ENCODE measurements at regions not wholly inside any gene's neighbourhood (a gene's known extent, or its start where the extent isn't known, plus 50 kb on each side); places are given as distances from the start of the nearest gene placed in this dataset.
"Not testable (repeated sequence)": the region's sequence is repeated elsewhere in the genome, so short reads cannot be mapped to it uniquely, and the experiment has no call there.

GRCh38 chrX:26580021-26580420 lies 364.1 kb downstream of the MAGEB5 start:
- Histone ChIP-seq H3K36me3 (ENCODE audit: control insufficient read depth, insufficient read depth, low read length) (no peaks in the 10 kb centered on the region), H3K27ac (ENCODE audit: low read length) (no peak overlapping the region), H3K9me3 (ENCODE audit: control insufficient read depth, insufficient read depth, low read length) (no peaks in the 10 kb centered on the region), H3K4me1 (ENCODE audit: control insufficient read depth, insufficient read depth, low read length) (no peaks in the 10 kb centered on the region), H3K27me3 (ENCODE audit: control insufficient read depth, insufficient read depth, low read length) (no peaks in the 10 kb centered on the region), H3K4me3 (ENCODE audit: low read length) (no peak overlapping the region)
- WGBS (ENCODE audit: insufficient coverage, insufficient read length) = no CpG with 5 or more reads among the region's 1 CpG
- no peak for DNase-seq (ENCODE audit: low read depth, low spot score)

GRCh38 chrX:26574234-26574633 lies 358.3 kb downstream of the MAGEB5 start:
- H3K27me3 ChIP-seq (ENCODE audit: control insufficient read depth, insufficient read depth, low read length) = no peaks in the 10 kb centered on the region
- no peaks in the 10 kb centered on the region for H3K4me1 ChIP-seq (ENCODE audit: control insufficient read depth, insufficient read depth, low read length)
- H3K9me3 ChIP-seq (ENCODE audit: control insufficient read depth, insufficient read depth, low read length) = no peaks in the 10 kb centered on the region
- DNase-seq (ENCODE audit: low read depth, low spot score) = no peak
- no peak overlapping the region for H3K4me3 ChIP-seq (ENCODE audit: low read length)
- H3K36me3 ChIP-seq (ENCODE audit: control insufficient read depth, insufficient read depth, low read length) = no peaks in the 10 kb centered on the region
- no peak overlapping the region for H3K27ac ChIP-seq (ENCODE audit: low read length)

DNA sequence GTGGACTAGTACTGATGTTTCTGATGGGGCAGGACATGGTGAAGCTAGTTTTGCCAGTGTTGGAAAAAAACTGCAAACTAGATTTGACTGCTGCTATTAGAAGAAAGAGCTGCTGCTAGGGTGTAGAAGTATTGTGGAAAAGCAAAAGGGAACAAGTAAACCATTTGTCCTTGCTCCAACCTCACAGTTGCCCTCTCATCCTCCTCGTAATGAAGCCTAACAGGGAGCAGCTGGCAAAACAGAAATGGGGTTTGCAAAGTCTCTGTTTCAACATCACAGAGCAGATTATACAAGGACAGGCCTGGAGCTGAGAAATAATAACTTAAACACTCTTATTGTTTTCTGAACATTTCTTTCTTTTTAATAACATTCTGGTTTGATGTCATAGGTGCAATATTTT lies 346.2 kb downstream of the MAGEB5 start:
- Histone ChIP-seq H3K27ac (ENCODE audit: low read length) (no peak overlapping the region), H3K4me3 (ENCODE audit: low read length) (no peak overlapping the region), H3K36me3 (ENCODE audit: control insufficient read depth, insufficient read depth, low read length) (no peaks in the 10 kb centered on the region), H3K4me1 (ENCODE audit: control insufficient read depth, insufficient read depth, low read length) (no peaks in the 10 kb centered on the region), H3K9me3 (ENCODE audit: control insufficient read depth, insufficient read depth, low read length) (no peaks in the 10 kb centered on the region), H3K27me3 (ENCODE audit: control insufficient read depth, insufficient read depth, low read length) (no peaks in the 10 kb centered on the region)
- no CpG with 5 or more reads among the region's 1 CpG for WGBS (ENCODE audit: insufficient coverage, insufficient read length)
- DNase-seq (ENCODE audit: low read depth, low spot score) = no peak

GRCh38 chrX:26559855-26560254 lies 343.9 kb downstream of the MAGEB5 start:
- WGBS (ENCODE audit: insufficient coverage, insufficient read length) = 100% methylated on average over 1 of the region's 3 CpGs
- DNase-seq (ENCODE audit: low read depth, low spot score) = no peak
- H3K27me3 ChIP-seq (ENCODE audit: control insufficient read depth, insufficient read depth, low read length) = no peaks in the 10 kb centered on the region
- H3K36me3 ChIP-seq (ENCODE audit: control insufficient read depth, insufficient read depth, low read length) = no peaks in the 10 kb centered on the region
- no peaks in the 10 kb centered on the region for H3K4me1 ChIP-seq (ENCODE audit: control insufficient read depth, insufficient read depth, low read length)
- no peaks in the 10 kb centered on the region for H3K9me3 ChIP-seq (ENCODE audit: control insufficient read depth, insufficient read depth, low read length)
- no peak overlapping the region for H3K27ac ChIP-seq (ENCODE audit: low read length)
- H3K4me3 ChIP-seq (ENCODE audit: low read length) = no peak overlapping the region

DNA sequence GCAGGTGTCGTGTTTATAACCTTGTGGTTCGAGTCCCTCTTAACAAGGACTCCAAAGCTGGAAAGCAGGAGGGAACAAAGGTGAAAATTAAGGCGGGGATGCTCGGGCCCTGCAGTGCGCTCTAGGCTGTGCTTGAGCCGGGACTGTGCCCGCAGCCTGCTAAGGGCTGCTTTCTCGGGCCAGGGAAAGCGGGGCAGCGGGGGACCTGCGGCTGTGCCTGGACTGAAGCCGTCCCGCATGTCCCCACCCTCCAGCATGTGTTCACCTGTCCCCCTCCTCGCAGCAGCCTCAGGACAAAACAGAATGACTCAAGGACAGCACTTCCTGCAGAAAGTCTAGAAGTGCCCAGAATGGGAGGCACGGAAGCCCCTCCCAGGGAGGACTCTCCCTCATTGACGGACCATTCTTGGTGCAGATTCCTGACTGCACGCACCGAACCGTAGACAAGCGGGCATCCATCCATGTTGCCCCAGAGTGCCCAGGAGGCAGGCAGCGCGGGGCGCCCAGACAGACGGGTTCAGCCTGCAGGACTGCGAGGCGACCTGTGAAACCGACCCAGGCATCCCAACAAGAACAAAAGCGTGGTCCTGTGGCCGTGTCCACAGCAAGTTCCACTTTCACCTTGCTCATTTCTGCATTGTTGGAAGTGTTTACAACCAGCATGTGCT lies 342.9 kb downstream of the MAGEB5 start:
- no CpG with 5 or more reads among the region's 29 CpGs for WGBS (ENCODE audit: insufficient coverage, insufficient read length)
- Histone ChIP-seq H3K4me3 (ENCODE audit: low read length) (no peak overlapping the region), H3K27ac (ENCODE audit: low read length) (no peak overlapping the region), H3K9me3 (ENCODE audit: control insufficient read depth, insufficient read depth, low read length) (no peaks in the 10 kb centered on the region), H3K36me3 (ENCODE audit: control insufficient read depth, insufficient read depth, low read length) (no peaks in the 10 kb centered on the region), H3K4me1 (ENCODE audit: control insufficient read depth, insufficient read depth, low read length) (no peaks in the 10 kb centered on the region), H3K27me3 (ENCODE audit: control insufficient read depth, insufficient read depth, low read length) (no peaks in the 10 kb centered on the region)
- no peak for DNase-seq (ENCODE audit: low read depth, low spot score)

DNA sequence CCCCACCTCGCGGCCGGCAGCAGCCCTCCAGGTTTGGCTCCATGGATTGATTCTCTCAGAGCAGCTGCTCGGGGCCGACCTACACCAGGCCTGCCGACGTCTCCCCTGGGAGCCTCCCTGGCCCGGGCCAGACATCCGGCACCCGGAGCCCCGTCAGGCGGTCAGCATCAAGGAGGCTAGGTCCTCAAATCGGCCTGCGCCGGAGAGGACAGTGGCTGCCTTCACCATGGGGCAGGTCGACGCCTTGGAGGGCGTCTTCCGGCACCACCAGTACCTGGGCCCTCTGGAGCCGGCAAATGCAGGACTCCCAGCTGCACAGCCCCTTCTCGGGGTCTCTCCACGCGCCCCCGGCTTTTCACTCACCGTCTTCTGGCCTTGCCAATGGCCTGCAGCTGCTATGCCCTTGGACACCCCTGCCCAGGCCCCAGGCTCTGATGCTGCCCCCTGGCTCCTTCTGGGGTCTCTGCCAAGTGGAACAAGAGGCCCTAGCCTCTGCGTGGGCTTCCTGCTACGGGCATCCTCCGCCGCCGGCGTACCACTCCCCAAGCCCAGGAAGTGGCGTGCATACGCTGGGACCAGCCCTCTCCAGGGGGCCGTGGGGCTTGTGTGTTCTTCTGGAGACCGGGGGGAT lies 341.8 kb downstream of the MAGEB5 start:
- Histone ChIP-seq H3K9me3 (ENCODE audit: control insufficient read depth, insufficient read depth, low read length) (no peaks in the 10 kb centered on the region), H3K27ac (ENCODE audit: low read length) (no peak overlapping the region), H3K4me1 (ENCODE audit: control insufficient read depth, insufficient read depth, low read length) (no peaks in the 10 kb centered on the region), H3K27me3 (ENCODE audit: control insufficient read depth, insufficient read depth, low read length) (no peaks in the 10 kb centered on the region), H3K4me3 (ENCODE audit: low read length) (no peak overlapping the region), H3K36me3 (ENCODE audit: control insufficient read depth, insufficient read depth, low read length) (no peaks in the 10 kb centered on the region)
- no peak for DNase-seq (ENCODE audit: low read depth, low spot score)
- WGBS (ENCODE audit: insufficient coverage, insufficient read length) = no CpG with 5 or more reads among the region's 35 CpGs

- H3K27me3 ChIP-seq (ENCODE audit: control insufficient read depth, insufficient read depth, low read length); DNase-seq (ENCODE audit: low read depth, low spot score); H3K4me1 ChIP-seq (ENCODE audit: control insufficient read depth, insufficient read depth, low read length); H3K9me3 ChIP-seq (ENCODE audit: control insufficient read depth, insufficient read depth, low read length); H3K27ac ChIP-seq (ENCODE audit: low read length); H3K4me3 ChIP-seq (ENCODE audit: low read length); H3K36me3 ChIP-seq (ENCODE audit: control insufficient read depth, insufficient read depth, low read length): not testable (repeated sequence)
- WGBS (ENCODE audit: insufficient coverage, insufficient read length) = no CpG with 5 or more reads among the region's 8 CpGs
Observed at GRCh38 chrX:26525768-26526167, 309.8 kb downstream of the MAGEB5 start.

DNA sequence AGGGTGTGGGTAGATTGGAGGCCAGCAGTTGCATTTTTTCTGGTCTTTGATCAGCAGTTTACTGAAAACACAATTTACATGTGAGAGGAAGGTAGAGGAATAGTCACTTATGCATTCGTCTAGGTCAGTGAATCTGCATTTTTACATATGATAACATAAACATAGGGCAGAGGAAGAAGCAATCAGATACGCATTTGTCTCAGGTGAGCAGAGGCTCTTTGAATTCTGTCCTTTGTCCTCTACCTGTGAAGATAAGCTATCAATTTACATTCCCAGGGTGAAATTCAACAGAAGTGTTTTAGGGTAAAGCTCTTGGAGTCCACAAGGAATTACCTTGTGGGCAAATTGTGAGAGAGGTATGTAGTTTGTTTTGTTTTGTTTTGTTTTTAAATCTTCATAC lies 306.5 kb downstream of the MAGEB5 start:
- WGBS (ENCODE audit: insufficient coverage, insufficient read length) = no CpG with 5 or more reads among the region's 2 CpGs

DNA sequence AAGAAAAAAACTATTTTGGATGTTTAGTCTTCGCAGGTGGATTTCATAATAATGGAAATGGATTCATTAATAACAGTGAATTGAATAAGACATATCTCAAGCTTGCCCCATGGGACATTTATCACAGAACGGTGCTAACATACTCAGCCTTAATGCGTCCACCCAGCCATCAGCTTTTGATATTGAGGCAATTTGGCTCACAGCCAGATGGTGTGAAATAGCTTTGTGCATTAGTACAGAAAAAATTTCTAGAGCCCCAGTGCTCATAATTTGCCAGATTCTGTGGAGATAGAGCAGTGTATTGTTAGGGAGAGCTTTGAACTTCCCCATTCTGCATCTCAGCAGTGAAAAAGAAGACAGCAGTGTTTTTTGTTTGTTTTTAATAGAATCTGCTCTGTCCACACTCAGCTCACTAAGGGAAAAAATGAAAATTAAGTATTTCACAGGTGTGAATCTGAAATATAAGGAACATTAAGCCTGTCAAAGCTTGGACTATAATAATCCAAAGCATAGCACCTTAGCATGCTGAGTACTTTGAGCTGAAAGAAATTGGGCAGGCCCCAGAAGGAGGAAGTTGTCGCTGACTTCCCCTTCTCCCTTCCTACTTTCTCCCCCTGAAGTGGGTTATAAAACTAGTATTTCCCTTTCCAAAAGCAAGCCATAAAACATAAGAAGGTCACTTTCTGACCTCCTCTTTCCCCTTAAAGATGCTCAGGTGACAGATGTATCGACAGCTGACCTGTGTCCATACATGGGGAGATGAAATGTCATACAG lies 295.8 kb downstream of the MAGEB5 start:
- H3K36me3 ChIP-seq (ENCODE audit: control insufficient read depth, insufficient read depth, low read length) = no peaks in the 10 kb centered on the region
- H3K4me3 ChIP-seq (ENCODE audit: low read length) = no peak overlapping the region
- no peaks in the 10 kb centered on the region for H3K4me1 ChIP-seq (ENCODE audit: control insufficient read depth, insufficient read depth, low read length)
- H3K27ac ChIP-seq (ENCODE audit: low read length) = no peak overlapping the region
- H3K27me3 ChIP-seq (ENCODE audit: control insufficient read depth, insufficient read depth, low read length) = no peaks in the 10 kb centered on the region
- no peaks in the 10 kb centered on the region for H3K9me3 ChIP-seq (ENCODE audit: control insufficient read depth, insufficient read depth, low read length)
- no CpG with 5 or more reads among the region's 5 CpGs for WGBS (ENCODE audit: insufficient coverage, insufficient read length)
- DNase-seq (ENCODE audit: low read depth, low spot score) = no peak

More for the DNA sequence above, 306.5 kb downstream of the MAGEB5 start:
- Histone ChIP-seq H3K27ac (ENCODE audit: low read length) (no peak overlapping the region), H3K4me3 (ENCODE audit: low read length) (no peak overlapping the region), H3K27me3 (ENCODE audit: control insufficient read depth, insufficient read depth, low read length) (no peaks in the 10 kb centered on the region), H3K36me3 (ENCODE audit: control insufficient read depth, insufficient read depth, low read length) (no peaks in the 10 kb centered on the region), H3K4me1 (ENCODE audit: control insufficient read depth, insufficient read depth, low read length) (no peaks in the 10 kb centered on the region), H3K9me3 (ENCODE audit: control insufficient read depth, insufficient read depth, low read length) (no peaks in the 10 kb centered on the region)
- DNase-seq (ENCODE audit: low read depth, low spot score) = peak; percentile 16

DNA sequence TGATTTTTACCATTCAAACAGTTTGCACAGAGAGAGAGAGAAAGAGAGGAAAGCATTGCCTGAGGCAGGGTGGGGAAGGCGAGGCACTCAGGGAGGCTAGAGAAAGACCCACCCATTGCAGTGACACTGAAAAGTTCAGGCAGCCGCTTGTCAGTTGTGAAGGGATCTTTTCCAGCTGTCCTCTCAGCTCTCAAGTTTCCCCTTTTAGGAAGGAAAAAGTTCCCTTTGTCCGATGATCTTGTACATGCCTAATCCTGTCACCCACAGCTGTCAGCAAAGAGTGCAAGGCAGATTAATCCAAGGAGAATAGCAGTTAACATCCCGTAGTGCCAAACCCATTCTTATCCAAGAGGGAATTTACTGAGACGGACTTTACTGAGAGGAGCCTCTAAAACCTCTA lies 255.0 kb downstream of the MAGEB5 start:
- Histone ChIP-seq H3K27me3 (ENCODE audit: control insufficient read depth, insufficient read depth, low read length) (no peaks in the 10 kb centered on the region), H3K27ac (ENCODE audit: low read length) (no peak overlapping the region), H3K4me3 (ENCODE audit: low read length) (no peak overlapping the region), H3K4me1 (ENCODE audit: control insufficient read depth, insufficient read depth, low read length) (no peaks in the 10 kb centered on the region), H3K36me3 (ENCODE audit: control insufficient read depth, insufficient read depth, low read length) (no peaks in the 10 kb centered on the region), H3K9me3 (ENCODE audit: control insufficient read depth, insufficient read depth, low read length) (no peaks in the 10 kb centered on the region)
- DNase-seq (ENCODE audit: low read depth, low spot score) = no peak
- WGBS (ENCODE audit: insufficient coverage, insufficient read length) = no CpG with 5 or more reads among the region's 5 CpGs

Data from iPS DF 6.9 (cell line).